ENCODE measurements at regions not wholly inside any gene's neighbourhood (a gene's known extent, or its start where the extent isn't known, plus 50 kb on each side); places are given as distances from the start of the nearest gene placed in this dataset.

- TF ChIP-seq, protein P1, sequence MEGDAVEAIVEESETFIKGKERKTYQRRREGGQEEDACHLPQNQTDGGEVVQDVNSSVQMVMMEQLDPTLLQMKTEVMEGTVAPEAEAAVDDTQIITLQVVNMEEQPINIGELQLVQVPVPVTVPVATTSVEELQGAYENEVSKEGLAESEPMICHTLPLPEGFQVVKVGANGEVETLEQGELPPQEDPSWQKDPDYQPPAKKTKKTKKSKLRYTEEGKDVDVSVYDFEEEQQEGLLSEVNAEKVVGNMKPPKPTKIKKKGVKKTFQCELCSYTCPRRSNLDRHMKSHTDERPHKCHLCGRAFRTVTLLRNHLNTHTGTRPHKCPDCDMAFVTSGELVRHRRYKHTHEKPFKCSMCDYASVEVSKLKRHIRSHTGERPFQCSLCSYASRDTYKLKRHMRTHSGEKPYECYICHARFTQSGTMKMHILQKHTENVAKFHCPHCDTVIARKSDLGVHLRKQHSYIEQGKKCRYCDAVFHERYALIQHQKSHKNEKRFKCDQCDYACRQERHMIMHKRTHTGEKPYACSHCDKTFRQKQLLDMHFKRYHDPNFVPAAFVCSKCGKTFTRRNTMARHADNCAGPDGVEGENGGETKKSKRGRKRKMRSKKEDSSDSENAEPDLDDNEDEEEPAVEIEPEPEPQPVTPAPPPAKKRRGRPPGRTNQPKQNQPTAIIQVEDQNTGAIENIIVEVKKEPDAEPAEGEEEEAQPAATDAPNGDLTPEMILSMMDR (IDR thresholded peaks at IDR 0.05; ENCODE audit: low read depth, low read length): no peak
- TF ChIP-seq MYC (IDR thresholded peaks at IDR 0.05; ENCODE audit: low read depth, low read length): no peak
- TF ChIP-seq, protein P2, sequence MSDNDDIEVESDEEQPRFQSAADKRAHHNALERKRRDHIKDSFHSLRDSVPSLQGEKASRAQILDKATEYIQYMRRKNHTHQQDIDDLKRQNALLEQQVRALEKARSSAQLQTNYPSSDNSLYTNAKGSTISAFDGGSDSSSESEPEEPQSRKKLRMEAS (IDR thresholded peaks at IDR 0.05; ENCODE audit: low read depth, low read length): no peak
Measured at GRCh38 chr17:79368521-79368920, 242.3 kb downstream of the RBFOX3 start.
